ENCODE measurements at regions not wholly inside any gene's neighbourhood (a gene's known extent, or its start where the extent isn't known, plus 50 kb on each side); places are given as distances from the start of the nearest gene placed in this dataset.

DNA sequence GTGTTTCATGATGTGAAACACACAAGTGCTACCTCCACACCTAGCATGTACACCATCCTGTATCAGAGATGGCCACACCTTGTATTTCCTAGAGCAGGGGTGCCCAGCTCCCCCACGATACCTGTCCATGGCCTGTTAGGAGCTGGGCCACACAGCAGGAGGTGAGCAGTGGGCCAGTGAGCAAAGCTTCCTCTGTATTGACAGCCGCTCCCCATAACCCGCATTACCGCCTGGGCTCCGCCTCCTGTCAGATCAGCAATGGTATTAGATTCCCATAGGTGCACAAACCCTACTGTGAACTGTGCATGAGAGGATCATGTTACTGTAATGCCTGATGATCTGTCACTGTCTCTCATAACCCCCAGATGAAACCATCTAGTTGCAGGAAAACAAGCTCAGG lies 145.6 kb upstream of the RNF32 start:
- no peak overlapping the region for H3K4me3 ChIP-seq (replicated peaks; ENCODE audit: insufficient read depth, low read length)
- peaks cover 8% of the 10 kb centered on the region for H3K27me3 ChIP-seq (ENCODE audit: insufficient read depth, poor library complexity, severe bottlenecking)
- DNase-seq (ENCODE audit: low read depth in 1 of 2, low spot score in 1 of 2), result no peak
- TF ChIP-seq, protein P1, sequence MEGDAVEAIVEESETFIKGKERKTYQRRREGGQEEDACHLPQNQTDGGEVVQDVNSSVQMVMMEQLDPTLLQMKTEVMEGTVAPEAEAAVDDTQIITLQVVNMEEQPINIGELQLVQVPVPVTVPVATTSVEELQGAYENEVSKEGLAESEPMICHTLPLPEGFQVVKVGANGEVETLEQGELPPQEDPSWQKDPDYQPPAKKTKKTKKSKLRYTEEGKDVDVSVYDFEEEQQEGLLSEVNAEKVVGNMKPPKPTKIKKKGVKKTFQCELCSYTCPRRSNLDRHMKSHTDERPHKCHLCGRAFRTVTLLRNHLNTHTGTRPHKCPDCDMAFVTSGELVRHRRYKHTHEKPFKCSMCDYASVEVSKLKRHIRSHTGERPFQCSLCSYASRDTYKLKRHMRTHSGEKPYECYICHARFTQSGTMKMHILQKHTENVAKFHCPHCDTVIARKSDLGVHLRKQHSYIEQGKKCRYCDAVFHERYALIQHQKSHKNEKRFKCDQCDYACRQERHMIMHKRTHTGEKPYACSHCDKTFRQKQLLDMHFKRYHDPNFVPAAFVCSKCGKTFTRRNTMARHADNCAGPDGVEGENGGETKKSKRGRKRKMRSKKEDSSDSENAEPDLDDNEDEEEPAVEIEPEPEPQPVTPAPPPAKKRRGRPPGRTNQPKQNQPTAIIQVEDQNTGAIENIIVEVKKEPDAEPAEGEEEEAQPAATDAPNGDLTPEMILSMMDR (IDR thresholded peaks at IDR 0.05; ENCODE audit: insufficient read depth, low read length), result no peak
- TF ChIP-seq POLR2AphosphoS5 (IDR thresholded peaks at IDR 0.05; ENCODE audit: low read depth), result no peak
- TF ChIP-seq SPI1 (IDR thresholded peaks at IDR 0.05; ENCODE audit: borderline replicate concordance, low read depth), result no peak
- TF ChIP-seq GABPA (IDR thresholded peaks at IDR 0.05; ENCODE audit: low read depth), result no peak
- TF ChIP-seq, protein P2, sequence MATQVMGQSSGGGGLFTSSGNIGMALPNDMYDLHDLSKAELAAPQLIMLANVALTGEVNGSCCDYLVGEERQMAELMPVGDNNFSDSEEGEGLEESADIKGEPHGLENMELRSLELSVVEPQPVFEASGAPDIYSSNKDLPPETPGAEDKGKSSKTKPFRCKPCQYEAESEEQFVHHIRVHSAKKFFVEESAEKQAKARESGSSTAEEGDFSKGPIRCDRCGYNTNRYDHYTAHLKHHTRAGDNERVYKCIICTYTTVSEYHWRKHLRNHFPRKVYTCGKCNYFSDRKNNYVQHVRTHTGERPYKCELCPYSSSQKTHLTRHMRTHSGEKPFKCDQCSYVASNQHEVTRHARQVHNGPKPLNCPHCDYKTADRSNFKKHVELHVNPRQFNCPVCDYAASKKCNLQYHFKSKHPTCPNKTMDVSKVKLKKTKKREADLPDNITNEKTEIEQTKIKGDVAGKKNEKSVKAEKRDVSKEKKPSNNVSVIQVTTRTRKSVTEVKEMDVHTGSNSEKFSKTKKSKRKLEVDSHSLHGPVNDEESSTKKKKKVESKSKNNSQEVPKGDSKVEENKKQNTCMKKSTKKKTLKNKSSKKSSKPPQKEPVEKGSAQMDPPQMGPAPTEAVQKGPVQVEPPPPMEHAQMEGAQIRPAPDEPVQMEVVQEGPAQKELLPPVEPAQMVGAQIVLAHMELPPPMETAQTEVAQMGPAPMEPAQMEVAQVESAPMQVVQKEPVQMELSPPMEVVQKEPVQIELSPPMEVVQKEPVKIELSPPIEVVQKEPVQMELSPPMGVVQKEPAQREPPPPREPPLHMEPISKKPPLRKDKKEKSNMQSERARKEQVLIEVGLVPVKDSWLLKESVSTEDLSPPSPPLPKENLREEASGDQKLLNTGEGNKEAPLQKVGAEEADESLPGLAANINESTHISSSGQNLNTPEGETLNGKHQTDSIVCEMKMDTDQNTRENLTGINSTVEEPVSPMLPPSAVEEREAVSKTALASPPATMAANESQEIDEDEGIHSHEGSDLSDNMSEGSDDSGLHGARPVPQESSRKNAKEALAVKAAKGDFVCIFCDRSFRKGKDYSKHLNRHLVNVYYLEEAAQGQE (IDR thresholded peaks at IDR 0.05; ENCODE audit: insufficient replicate concordance, low read depth), result no peak
- H3K27ac ChIP-seq (replicated peaks), result no peak overlapping the region

DNA sequence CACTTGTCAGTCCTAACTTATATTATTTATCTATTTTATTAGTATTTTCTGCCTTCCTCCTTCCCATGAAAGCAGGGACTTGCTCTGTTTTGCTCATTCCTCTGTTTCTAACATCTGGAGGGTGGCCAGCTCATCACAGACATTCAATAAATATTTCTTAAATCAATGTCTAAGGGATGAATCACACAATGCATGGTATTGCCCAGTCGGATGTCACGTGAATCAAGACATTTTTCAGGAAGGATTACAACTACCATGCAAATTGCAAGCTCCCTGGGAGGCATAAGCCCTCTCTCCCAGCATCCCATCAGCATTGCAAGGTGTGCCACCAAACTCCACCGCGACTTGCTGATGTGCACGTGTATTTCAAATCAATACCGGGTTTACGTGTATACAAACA lies 146.6 kb upstream of the RNF32 start:
- TF ChIP-seq, protein P2 (IDR thresholded peaks at IDR 0.05; ENCODE audit: insufficient replicate concordance, low read depth), result no peak
- TF ChIP-seq, protein P1 (IDR thresholded peaks at IDR 0.05; ENCODE audit: insufficient read depth, low read length), result no peak
- TF ChIP-seq SPI1 (IDR thresholded peaks at IDR 0.05; ENCODE audit: borderline replicate concordance, low read depth), result no peak
- TF ChIP-seq POLR2AphosphoS5 (IDR thresholded peaks at IDR 0.05; ENCODE audit: low read depth), result no peak
- no peak for TF ChIP-seq GABPA (IDR thresholded peaks at IDR 0.05; ENCODE audit: low read depth)
- no peak for DNase-seq (ENCODE audit: low read depth in 1 of 2, low spot score in 1 of 2)
- Histone ChIP-seq H3K4me3 (replicated peaks; ENCODE audit: insufficient read depth, low read length) (no peak overlapping the region), H3K27ac (replicated peaks) (no peak overlapping the region), H3K27me3 (ENCODE audit: insufficient read depth, poor library complexity, severe bottlenecking) (peaks cover 8% of the 10 kb centered on the region)

DNA sequence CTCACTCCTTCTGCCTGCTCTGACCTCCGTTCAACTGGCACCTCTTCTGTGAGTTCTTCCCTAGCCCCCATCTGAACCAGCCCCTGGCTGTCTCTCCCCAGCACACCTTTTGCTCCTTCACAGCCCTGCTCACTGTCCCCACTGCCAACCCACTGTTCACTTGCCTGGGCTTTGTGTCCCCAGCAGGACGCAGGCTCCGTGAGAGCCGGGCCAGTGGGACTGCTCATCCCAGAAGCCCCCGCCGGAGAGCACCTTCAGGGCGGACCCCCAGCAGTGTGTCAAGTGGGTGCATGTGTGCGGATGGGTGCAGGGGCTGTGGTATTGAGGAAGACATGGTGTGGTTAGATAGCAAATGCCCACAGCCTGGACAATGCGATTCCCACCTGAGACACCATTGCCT lies 148.4 kb upstream of the RNF32 start:
- DNase-seq (ENCODE audit: low read depth in 1 of 2, low spot score in 1 of 2), result no peak
- H3K27me3 ChIP-seq (ENCODE audit: insufficient read depth, poor library complexity, severe bottlenecking), result peaks cover 8% of the 10 kb centered on the region
- no peak overlapping the region for H3K27ac ChIP-seq (replicated peaks)
- TF ChIP-seq, protein P2 (IDR thresholded peaks at IDR 0.05; ENCODE audit: insufficient replicate concordance, low read depth), result no peak
- TF ChIP-seq, protein P1 (IDR thresholded peaks at IDR 0.05; ENCODE audit: insufficient read depth, low read length), result no peak
- TF ChIP-seq POLR2AphosphoS5 (IDR thresholded peaks at IDR 0.05; ENCODE audit: low read depth), result no peak
- TF ChIP-seq SPI1 (IDR thresholded peaks at IDR 0.05; ENCODE audit: borderline replicate concordance, low read depth), result no peak
- no peak for TF ChIP-seq GABPA (IDR thresholded peaks at IDR 0.05; ENCODE audit: low read depth)
- no peak overlapping the region for H3K4me3 ChIP-seq (replicated peaks; ENCODE audit: insufficient read depth, low read length)
